ENCODE measurements at regions not wholly inside any gene's neighbourhood (a gene's known extent, or its start where the extent isn't known, plus 50 kb on each side); places are given as distances from the start of the nearest gene placed in this dataset.

- TF ChIP-seq CTCF (IDR thresholded peaks at IDR 0.05) (no peak), POLR2A (IDR thresholded peaks at IDR 0.05) (no peak)
Observed at GRCh38 chr20:56890011-56890410, 260.9 kb downstream of the TFAP2C start.
